ENCODE measurements at regions not wholly inside any gene's neighbourhood (a gene's known extent, or its start where the extent isn't known, plus 50 kb on each side); places are given as distances from the start of the nearest gene placed in this dataset.

- ChIA-PET CTCF (no interaction called here), SMC1A (ENCODE audit: uncharacterized antibody, unreplicated experiment) (no interaction called here), POLR2A (interaction anchor here (0.7 kb wide), 1 partner anchor 897 kb away, joined by 5 read pairs; no protein-coding TSS in a partner anchor), RAD21 (ENCODE audit: unreplicated experiment) (no interaction called here)
- no peak overlapping the region for H3K27ac ChIP-seq (ENCODE audit: control insufficient read depth, insufficient read depth)
- DNase-seq (ENCODE audit: low read depth, low spot score) (no peak), ATAC-seq (no peak), FAIRE-seq (no peak)
- no peaks in the 10 kb centered on the region for H3K9me3 ChIP-seq (replicated peaks; ENCODE audit: control insufficient read depth, insufficient read depth, low read length)
- H3K36me3 ChIP-seq (ENCODE audit: control insufficient read depth in 2 of 2, insufficient read depth in 2 of 2, low read length in 1 of 2) = no peaks in the 10 kb centered on the region
- no peak overlapping the region for H3K4me3 ChIP-seq
- intact Hi-C loops (cut with micrococcal nuclease; ENCODE audit: unreplicated experiment) = no loop called here
- no TSS peak for BruUV-seq (replicated peaks)
- TF ChIP-seq FOXM1 (IDR thresholded peaks at IDR 0.05; ENCODE audit: low read depth, low read length) (no peak), BHLHE40 (IDR thresholded peaks at IDR 0.05; ENCODE audit: borderline replicate concordance in 1 of 2, low read depth in 2 of 2, low read length in 1 of 2) (no peak), SIX5 (IDR thresholded peaks at IDR 0.05; ENCODE audit: low read depth, low read length, severe bottlenecking) (no peak), KAT2A (conservative IDR thresholded peaks at IDR 0.05; ENCODE audit: control insufficient read depth, low read depth, low read length) (no peak), MEF2A (IDR thresholded peaks at IDR 0.05; ENCODE audit: insufficient read depth, low read depth, low read length) (no peak), ZNF687 (IDR thresholded peaks at IDR 0.05) (no peak), HDAC6 (IDR thresholded peaks at IDR 0.05; ENCODE audit: unreplicated experiment) (no peak), NRF1 (conservative IDR thresholded peaks at IDR 0.05; ENCODE audit: low read depth, low read length) (no peak), EZH2 (IDR thresholded peaks at IDR 0.05; ENCODE audit: borderline replicate concordance, control insufficient read depth, low read depth, low read length) (no peak), MLLT1 (IDR thresholded peaks at IDR 0.05) (no peak), NR2C2 (IDR thresholded peaks at IDR 0.05; ENCODE audit: borderline replicate concordance, control insufficient read depth, insufficient read length, low read depth) (no peak), LARP7 (IDR thresholded peaks at IDR 0.05) (no peak)
- no peak overlapping the region for H3K4me2 ChIP-seq (ENCODE audit: control insufficient read depth, insufficient read depth)
- in situ Hi-C loops (cut with MboI) = no loop called here
- no peaks in the 10 kb centered on the region for H3K4me1 ChIP-seq (ENCODE audit: control insufficient read depth, insufficient read depth, low read length)
- no peak overlapping the region for H3K9ac ChIP-seq (ENCODE audit: control insufficient read depth, insufficient read depth, low read length)
- no peaks in the 10 kb centered on the region; a peak in 1 of 4 replicates for H3K27me3 ChIP-seq (replicated peaks in 1 of 2; ENCODE audit: control insufficient read depth in 2 of 2, insufficient read depth in 2 of 2, low read length in 1 of 2)
- no peak overlapping the region for H2AFZ ChIP-seq (ENCODE audit: control insufficient read depth, low read depth, low read length)
- no peaks in the 10 kb centered on the region for H3K79me2 ChIP-seq (ENCODE audit: control insufficient read depth, insufficient read depth, low read length)
- H4K20me1 ChIP-seq (ENCODE audit: control insufficient read depth, insufficient read depth) = no peaks in the 10 kb centered on the region
- WGBS (ENCODE audit: insufficient coverage, insufficient replicate concordance, low lambda C conversion rate, missing lambda C conversion rate) = 57% methylated on average over 2 of the region's 2 CpGs
These were observed 109.7 kb downstream of the NKX6-1 start for GRCh38 chr4:84389406-84389805.
